GM12865 (cell line): ENCODE measurements at regions not wholly inside any gene's neighbourhood (a gene's known extent, or its start where the extent isn't known, plus 50 kb on each side); places are given as distances from the start of the nearest gene placed in this dataset.
"Not testable (repeated sequence)": the region's sequence is repeated elsewhere in the genome, so short reads cannot be mapped to it uniquely, and the experiment has no call there.

Experiments
- DNase-seq: peaks from one replicate; pipeline ENCODE4 v3.0.0; 2010; ENCODE audit warnings: low read depth
- H3K4me3 ChIP-seq: 2 replicates; pipeline ENCODE4 v1.5.1; 2011; ENCODE audit warnings: mild to moderate bottlenecking, low read depth, low read length, control low read depth
- CTCF ChIP-seq: IDR thresholded peaks from 2 replicates; pipeline ENCODE4 v1.5.1; 2011; ENCODE audit warnings: low read length, control low read depth, low read depth, inconsistent platforms; ENCODE audit not compliant: insufficient read depth; ENCODE audit errors: missing control alignments

DNA sequence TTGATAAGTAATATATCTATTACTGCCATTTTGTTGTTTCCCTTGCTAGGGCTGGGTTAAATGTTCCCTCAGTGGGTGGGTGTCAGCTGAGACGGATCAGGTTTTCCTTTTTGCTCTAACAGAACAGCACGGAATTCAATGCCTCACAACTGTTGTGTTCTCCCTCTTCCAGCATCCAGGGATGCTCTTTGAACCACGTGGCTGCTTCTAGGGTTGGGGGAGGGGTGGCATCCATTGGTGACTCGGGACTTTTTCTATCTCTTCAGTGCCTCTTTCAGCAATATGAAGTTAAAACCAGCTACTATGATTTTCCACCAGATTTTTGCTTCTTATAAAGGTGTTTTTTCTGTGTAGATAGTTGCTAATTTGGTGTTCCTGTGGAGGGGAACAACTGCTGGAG lies 884.9 kb upstream of the FOXG1 start:
- TF ChIP-seq CTCF = no peak
- DNase-seq = no peak
- H3K4me3 ChIP-seq = no peak overlapping the region

GRCh38 chr14:27886256-27886655 lies 880.3 kb upstream of the FOXG1 start:
- no peak for TF ChIP-seq CTCF
- H3K4me3 ChIP-seq = no peak overlapping the region
- no peak for DNase-seq

GRCh38 chr14:27890259-27890658 lies 876.3 kb upstream of the FOXG1 start:
- TF ChIP-seq CTCF = no peak
- no peak for DNase-seq
- no peak overlapping the region for H3K4me3 ChIP-seq

DNA sequence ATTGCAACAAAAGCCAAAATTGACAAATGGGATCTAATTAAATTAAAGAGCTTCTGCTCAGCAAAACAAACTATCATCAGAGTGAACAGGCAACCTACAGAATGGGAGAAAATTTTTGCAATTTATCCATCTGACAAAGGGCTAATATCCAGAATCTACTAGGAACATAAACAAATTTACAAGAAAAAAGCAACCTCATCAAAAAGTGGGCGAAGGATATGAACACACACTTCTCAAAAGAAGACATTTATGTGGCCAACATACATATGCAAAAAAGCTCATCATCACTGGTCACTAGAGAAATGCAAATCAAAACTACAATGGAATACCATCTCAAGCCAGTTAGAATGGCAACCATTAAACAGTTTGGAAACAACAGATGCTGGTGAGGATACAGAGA lies 858.1 kb upstream of the FOXG1 start:
- H3K4me3 ChIP-seq, DNase-seq: not testable (repeated sequence)

GRCh38 chr14:27916326-27916725 lies 850.3 kb upstream of the FOXG1 start:
- H3K4me3 ChIP-seq = no peak overlapping the region
- TF ChIP-seq CTCF = no peak
- DNase-seq = no peak

- TF ChIP-seq CTCF = no peak
- DNase-seq = no peak
These were observed 848.7 kb upstream of the FOXG1 start for GRCh38 chr14:27917896-27918295.

GRCh38 chr14:27927519-27927918 lies 839.1 kb upstream of the FOXG1 start:
- no peak overlapping the region for H3K4me3 ChIP-seq
- no peak for TF ChIP-seq CTCF
- no peak for DNase-seq

More at GRCh38 chr14:27917896-27918295, 848.7 kb upstream of the FOXG1 start:
- no peak overlapping the region for H3K4me3 ChIP-seq
